Neural progenitor cell (in vitro differentiated cells): ENCODE measurements at regions not wholly inside any gene's neighbourhood (a gene's known extent, or its start where the extent isn't known, plus 50 kb on each side); places are given as distances from the start of the nearest gene placed in this dataset.

Source experiments
- CTCF ChIP-seq: fragments of 200-600 bp; sonication (generic); IDR thresholded peaks from 2 replicates; pipeline ENCODE4 v1.5.1; 2017; ENCODE audit warnings: antibody characterized with exemption, mild to moderate bottlenecking
- EZH2 ChIP-seq: fragments of 200-600 bp; sonication (generic); IDR thresholded peaks from 2 replicates; pipeline ENCODE4 v1.6.1; 2017; ENCODE audit warnings: antibody characterized with exemption, mild to moderate bottlenecking, moderate library complexity
- EZH2phosphoT487 ChIP-seq: fragments of 200-600 bp; sonication (generic); IDR thresholded peaks from 2 replicates; pipeline ENCODE4 v1.6.1; 2017; ENCODE audit warnings: antibody characterized with exemption

GRCh38 chr2:175579646-175580045 is 398.1 kb upstream of the ATP5MC3 start:
- TF ChIP-seq CTCF (no peak), EZH2phosphoT487 (no peak), EZH2 (no peak)
